ENCODE measurements at regions not wholly inside any gene's neighbourhood (a gene's known extent, or its start where the extent isn't known, plus 50 kb on each side); places are given as distances from the start of the nearest gene placed in this dataset.

DNA sequence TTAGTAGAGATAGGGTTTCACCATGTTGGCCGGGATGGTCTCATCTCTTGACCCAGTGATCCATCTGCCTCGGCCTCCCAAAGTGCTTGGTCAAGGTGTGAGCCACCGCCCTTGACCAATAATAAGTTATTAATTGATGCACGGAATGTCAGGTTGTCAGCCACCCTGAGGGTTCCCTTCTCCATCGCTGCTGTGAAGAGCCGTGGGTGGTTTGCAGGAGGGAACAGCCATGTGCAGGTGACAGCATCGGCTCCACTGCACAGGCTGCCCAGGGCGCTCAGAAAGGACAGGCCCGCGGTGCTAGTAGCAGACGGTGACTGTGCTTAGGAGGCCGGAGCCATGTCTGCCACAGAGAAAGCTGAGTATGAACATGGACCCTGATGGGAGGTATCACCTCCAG is 814.0 kb downstream of the BRD1 start:
- TF ChIP-seq, protein P1, sequence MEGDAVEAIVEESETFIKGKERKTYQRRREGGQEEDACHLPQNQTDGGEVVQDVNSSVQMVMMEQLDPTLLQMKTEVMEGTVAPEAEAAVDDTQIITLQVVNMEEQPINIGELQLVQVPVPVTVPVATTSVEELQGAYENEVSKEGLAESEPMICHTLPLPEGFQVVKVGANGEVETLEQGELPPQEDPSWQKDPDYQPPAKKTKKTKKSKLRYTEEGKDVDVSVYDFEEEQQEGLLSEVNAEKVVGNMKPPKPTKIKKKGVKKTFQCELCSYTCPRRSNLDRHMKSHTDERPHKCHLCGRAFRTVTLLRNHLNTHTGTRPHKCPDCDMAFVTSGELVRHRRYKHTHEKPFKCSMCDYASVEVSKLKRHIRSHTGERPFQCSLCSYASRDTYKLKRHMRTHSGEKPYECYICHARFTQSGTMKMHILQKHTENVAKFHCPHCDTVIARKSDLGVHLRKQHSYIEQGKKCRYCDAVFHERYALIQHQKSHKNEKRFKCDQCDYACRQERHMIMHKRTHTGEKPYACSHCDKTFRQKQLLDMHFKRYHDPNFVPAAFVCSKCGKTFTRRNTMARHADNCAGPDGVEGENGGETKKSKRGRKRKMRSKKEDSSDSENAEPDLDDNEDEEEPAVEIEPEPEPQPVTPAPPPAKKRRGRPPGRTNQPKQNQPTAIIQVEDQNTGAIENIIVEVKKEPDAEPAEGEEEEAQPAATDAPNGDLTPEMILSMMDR (IDR thresholded peaks at IDR 0.05; ENCODE audit: insufficient read depth, low read length, poor library complexity, severe bottlenecking): no peak
- no peak for TF ChIP-seq EZH2phosphoT487 (conservative IDR thresholded peaks at IDR 0.05; ENCODE audit: low read length)
- no peaks in the 10 kb centered on the region for H3F3A ChIP-seq (ENCODE audit: insufficient read depth)
- H3K27ac ChIP-seq (ENCODE audit: low read depth, low read length): no peak overlapping the region
- H3K79me2 ChIP-seq (ENCODE audit: insufficient read depth, low read length): no peaks in the 10 kb centered on the region
- no peaks in the 10 kb centered on the region for H3K9me3 ChIP-seq (ENCODE audit: insufficient read depth, low read length)
- no peaks in the 10 kb centered on the region for H4K20me1 ChIP-seq (ENCODE audit: low read depth, low read length)
- H3K9ac ChIP-seq (ENCODE audit: low read length): no peak overlapping the region
- H3K36me3 ChIP-seq (ENCODE audit: low read length): no peaks in the 10 kb centered on the region
- no peaks in the 10 kb centered on the region for H3K9me2 ChIP-seq (replicated peaks; ENCODE audit: insufficient read depth, low read length)
- H3K4me2 ChIP-seq (ENCODE audit: low read depth, low read length, poor library complexity, severe bottlenecking): no peak overlapping the region
- no peak overlapping the region for H2AFZ ChIP-seq (ENCODE audit: low read depth, low read length, severe bottlenecking)
- H3K27me3 ChIP-seq (ENCODE audit: low read length): no peaks in the 10 kb centered on the region
- no peak overlapping the region for H3K4me3 ChIP-seq (ENCODE audit: insufficient read depth, low read length, poor library complexity, severe bottlenecking)

DNA sequence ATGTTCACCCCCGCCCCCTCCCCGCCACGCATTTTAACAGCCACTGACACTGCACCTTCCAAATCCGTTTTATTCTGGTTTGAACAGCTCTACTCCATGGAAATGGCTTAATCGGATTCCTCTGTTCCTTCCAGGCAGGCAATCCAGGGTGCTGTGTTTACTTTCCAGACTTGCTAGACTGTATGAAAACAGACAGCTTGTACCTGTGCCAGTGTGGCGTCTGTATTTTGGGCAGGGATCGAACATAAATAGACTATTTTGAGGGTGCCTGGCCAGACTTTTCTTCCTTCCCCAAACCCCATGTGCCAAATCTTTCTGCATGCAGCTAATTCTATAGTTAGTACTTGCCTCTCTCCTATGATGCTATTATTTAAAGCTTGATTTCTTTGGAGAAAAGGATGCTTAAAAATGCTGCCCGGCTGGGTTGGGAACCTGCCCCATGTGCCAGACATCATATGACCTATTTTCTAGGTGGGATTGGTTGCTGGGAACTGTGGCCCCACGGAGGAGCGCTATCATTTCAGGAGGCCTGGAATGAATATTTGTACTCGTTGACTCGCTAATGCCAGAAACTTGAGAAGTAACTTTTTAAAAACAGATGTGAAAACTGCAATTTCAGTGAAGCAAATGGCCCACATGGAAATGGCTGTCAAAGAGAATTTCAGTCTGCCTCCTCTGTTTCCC is 814.8 kb downstream of the BRD1 start:
- H3K27me3 ChIP-seq (ENCODE audit: low read length): no peaks in the 10 kb centered on the region

DNA sequence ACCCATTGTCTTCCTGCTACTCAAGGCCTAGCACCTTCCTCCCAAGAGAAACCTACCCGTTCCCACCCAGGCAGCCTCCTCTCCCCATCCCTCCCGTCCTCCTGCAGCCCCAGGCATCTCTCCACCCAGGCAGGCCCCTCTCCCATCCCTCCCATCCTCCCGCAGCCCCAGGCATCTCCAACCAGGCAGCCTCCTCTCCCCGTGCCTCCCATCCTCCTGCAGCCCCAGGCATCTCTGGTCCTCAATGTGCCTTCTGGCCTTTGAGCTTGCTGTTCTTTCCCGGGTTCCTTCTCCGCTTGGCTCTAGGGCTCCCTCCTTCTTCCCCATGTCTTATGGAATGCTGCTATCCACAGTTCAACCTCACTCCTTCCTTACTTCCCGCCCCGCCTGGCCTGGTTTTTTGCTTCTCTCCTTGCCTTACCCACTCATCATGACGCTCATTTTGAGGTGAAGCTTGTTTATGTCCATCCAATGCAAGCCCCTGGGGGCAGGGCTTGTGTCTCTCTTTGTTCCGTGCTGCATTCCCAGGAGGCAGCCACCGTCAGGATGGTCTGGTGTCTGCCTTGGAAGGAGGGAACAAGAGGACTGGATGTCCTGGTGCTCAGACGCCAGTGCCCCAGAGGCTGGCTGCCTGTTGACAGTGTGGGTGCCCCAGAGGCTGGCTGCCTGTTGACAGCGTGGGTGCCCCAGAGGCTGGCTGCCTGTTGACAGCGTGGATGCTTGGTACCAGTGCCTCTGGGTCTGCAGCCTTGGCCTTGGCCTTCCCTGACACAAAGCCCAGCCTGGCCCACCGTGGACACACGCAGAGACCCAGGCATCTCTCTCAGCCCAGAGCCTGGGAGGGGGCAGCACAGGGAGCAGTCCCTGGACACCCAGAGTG is 815.7 kb downstream of the BRD1 start:
- H3K4me3 ChIP-seq (ENCODE audit: insufficient read depth, low read length, poor library complexity, severe bottlenecking): no peak overlapping the region
- no peaks in the 10 kb centered on the region for H3K79me2 ChIP-seq (ENCODE audit: insufficient read depth, low read length)
- no peaks in the 10 kb centered on the region for H3K9me3 ChIP-seq (ENCODE audit: insufficient read depth, low read length)
- H3K27me3 ChIP-seq (ENCODE audit: low read length): no peaks in the 10 kb centered on the region
- TF ChIP-seq, protein P1 (IDR thresholded peaks at IDR 0.05; ENCODE audit: insufficient read depth, low read length, poor library complexity, severe bottlenecking): no peak
- no peak for TF ChIP-seq EZH2phosphoT487 (conservative IDR thresholded peaks at IDR 0.05; ENCODE audit: low read length)
- no peaks in the 10 kb centered on the region for H3K9me2 ChIP-seq (replicated peaks; ENCODE audit: insufficient read depth, low read length)
- no peaks in the 10 kb centered on the region for H3F3A ChIP-seq (ENCODE audit: insufficient read depth)
- H3K27ac ChIP-seq (ENCODE audit: low read depth, low read length): no peak overlapping the region
- no peaks in the 10 kb centered on the region for H3K36me3 ChIP-seq (ENCODE audit: low read length)
- H4K20me1 ChIP-seq (ENCODE audit: low read depth, low read length): no peaks in the 10 kb centered on the region
- H3K9ac ChIP-seq (ENCODE audit: low read length): no peak overlapping the region
- H3K4me2 ChIP-seq (ENCODE audit: low read depth, low read length, poor library complexity, severe bottlenecking): no peak overlapping the region
- H2AFZ ChIP-seq (ENCODE audit: low read depth, low read length, severe bottlenecking): no peak overlapping the region

More for the DNA sequence above, 814.8 kb downstream of the BRD1 start:
- no peak overlapping the region for H3K9ac ChIP-seq (ENCODE audit: low read length)
- no peak for TF ChIP-seq EZH2phosphoT487 (conservative IDR thresholded peaks at IDR 0.05; ENCODE audit: low read length)
- TF ChIP-seq, protein P1 (IDR thresholded peaks at IDR 0.05; ENCODE audit: insufficient read depth, low read length, poor library complexity, severe bottlenecking): no peak
- H3K9me3 ChIP-seq (ENCODE audit: insufficient read depth, low read length): no peaks in the 10 kb centered on the region
- H3K27ac ChIP-seq (ENCODE audit: low read depth, low read length): no peak overlapping the region
- no peaks in the 10 kb centered on the region for H4K20me1 ChIP-seq (ENCODE audit: low read depth, low read length)
- H2AFZ ChIP-seq (ENCODE audit: low read depth, low read length, severe bottlenecking): no peak overlapping the region
- H3K4me2 ChIP-seq (ENCODE audit: low read depth, low read length, poor library complexity, severe bottlenecking): no peak overlapping the region
- no peaks in the 10 kb centered on the region for H3F3A ChIP-seq (ENCODE audit: insufficient read depth)
- no peaks in the 10 kb centered on the region for H3K9me2 ChIP-seq (replicated peaks; ENCODE audit: insufficient read depth, low read length)
- no peaks in the 10 kb centered on the region for H3K36me3 ChIP-seq (ENCODE audit: low read length)
- H3K4me3 ChIP-seq (ENCODE audit: insufficient read depth, low read length, poor library complexity, severe bottlenecking): no peak overlapping the region
- H3K79me2 ChIP-seq (ENCODE audit: insufficient read depth, low read length): no peaks in the 10 kb centered on the region
